HG02943 (cell line): ENCODE measurements at regions not wholly inside any gene's neighbourhood (a gene's known extent, or its start where the extent isn't known, plus 50 kb on each side); places are given as distances from the start of the nearest gene placed in this dataset.
"Not testable (repeated sequence)": the region's sequence is repeated elsewhere in the genome, so short reads cannot be mapped to it uniquely, and the experiment has no call there.

Source experiments
- ATAC-seq: cut with Tn5 transposase; IDR thresholded peaks from one replicate; pipeline ENCODE4 v1.9.1; 2021; ENCODE audit warnings: mild to moderate bottlenecking, low read depth, moderate library complexity; ENCODE audit not compliant: unreplicated experiment

DNA sequence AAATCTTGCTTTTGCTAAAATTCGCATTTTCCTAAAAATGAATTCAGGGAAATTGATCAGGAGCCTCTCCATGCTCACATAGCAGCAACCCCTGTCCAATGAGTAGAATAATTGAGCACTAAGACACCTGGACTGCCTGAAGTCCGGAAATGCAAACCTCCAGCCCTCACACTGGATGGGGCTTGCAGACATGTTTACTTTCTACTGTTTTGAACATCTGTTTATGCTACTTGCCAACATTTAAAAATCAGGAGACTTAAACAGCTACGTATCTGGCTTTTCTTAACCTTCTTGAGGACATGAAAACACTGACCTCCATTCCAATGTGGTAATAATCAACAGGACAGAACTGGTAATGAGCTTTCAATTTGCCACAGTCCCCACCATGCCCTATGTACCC, 184.4 kb downstream of the SHOX2 start:
- ATAC-seq: no peak

GRCh38 chr3:157920822-157921700, 185.2 kb downstream of the SHOX2 start:
- no peak for ATAC-seq

GRCh38 chr3:157919319-157919887, 186.8 kb downstream of the SHOX2 start:
- ATAC-seq: no peak

DNA sequence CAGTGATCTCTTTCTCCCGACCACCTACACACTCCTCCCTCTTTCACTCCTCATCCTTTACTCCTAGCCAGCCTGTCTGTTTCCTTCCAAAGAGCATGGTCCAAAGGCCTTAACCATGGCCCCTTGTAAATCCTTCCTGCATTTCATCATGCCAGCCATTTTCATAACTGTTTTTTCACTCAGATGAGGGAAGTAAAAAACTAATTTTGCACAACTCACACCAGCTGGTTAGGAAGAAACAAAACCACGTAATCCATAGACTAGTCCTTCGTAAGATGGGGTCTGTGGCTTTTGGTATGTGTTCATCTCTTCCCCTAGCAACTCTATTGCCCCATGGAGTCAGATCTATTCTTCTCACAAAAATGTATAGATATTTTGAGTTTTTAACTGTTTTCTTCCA, 187.8 kb downstream of the SHOX2 start:
- no peak for ATAC-seq

DNA sequence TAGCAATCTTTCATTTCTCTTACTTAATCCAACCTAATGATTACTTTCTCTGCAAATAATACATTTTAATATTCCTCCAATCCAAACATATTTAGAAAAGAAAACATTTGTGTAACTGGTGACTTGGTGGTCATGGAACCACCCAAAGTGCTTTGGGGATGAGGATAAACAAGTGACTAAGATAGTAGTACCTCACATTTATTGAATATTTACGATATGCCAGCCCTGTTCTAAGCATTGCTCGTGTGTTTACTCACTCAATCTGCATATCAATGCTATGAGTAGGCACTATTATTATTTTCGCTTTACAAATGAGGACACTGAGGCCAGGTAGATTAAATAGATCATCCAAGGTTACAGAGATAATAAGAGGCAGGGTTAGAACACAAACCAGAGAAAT, 189.5 kb downstream of the SHOX2 start:
- ATAC-seq: no peak

- ATAC-seq: no peak
Measured at GRCh38 chr3:157914882-157915281, 191.3 kb downstream of the SHOX2 start.

DNA sequence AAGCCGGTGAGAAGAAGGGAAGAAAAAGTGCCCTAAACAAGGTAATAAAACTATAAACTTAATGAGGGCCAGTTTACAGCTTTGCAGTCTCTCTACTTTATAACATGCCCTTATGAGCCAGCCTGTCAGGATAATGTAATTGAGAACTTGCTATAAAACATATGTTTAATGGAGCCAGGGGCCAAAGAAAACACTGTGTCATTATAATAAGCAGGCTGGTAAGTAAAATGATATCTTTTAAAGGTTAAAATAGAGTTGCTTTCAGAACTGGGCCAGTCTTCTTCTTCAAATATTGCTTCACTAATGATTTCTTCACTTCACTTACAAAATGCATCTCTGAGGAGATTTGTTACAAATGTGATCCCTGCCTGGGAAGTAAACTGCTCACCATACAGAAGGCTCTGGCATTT, 192.5 kb downstream of the SHOX2 start:
- ATAC-seq: no peak

DNA sequence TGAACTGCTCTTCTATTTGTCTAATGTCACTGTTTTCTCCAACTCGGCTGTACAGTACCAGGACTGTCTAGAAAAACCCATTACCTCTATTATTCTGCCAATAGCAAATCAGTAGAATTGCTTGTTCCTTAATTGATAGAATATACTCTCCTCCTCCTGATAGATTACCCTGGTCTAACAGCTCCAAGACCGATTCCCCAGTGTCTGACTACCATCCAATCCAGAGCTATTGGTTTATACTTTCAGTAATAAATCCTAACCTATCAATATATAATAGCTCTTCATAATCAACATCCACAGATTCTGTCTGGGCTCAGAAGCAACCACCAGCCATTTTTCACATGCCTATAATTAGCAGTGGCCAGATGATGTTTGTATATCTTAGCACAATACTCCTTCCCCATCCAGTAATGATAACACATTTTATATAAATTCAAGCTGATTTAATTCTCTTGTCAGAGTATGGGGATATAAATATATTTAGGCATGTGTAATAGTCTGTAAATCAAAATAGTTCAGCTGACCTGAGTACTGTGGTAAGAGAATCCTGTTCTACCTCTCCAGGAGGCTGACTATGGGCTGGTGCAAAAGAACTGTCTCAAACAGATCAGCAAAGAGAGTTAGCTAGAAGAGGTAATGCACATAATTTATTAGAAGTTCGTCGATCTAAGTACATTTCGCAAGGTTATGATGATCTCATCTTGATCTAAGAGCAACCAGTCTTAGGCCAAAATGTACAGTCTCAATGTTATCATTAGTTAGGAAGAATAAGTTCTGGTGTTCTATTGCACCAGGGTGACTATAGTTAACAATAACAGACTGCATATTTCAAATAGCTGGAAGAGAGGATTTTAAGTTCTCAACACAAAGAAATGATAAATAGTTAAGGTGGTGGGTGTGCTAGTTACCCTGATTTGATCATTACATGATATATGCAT, 193.4 kb downstream of the SHOX2 start:
- no peak for ATAC-seq

GRCh38 chr3:157906627-157907026, 199.6 kb downstream of the SHOX2 start:
- ATAC-seq: no peak

DNA sequence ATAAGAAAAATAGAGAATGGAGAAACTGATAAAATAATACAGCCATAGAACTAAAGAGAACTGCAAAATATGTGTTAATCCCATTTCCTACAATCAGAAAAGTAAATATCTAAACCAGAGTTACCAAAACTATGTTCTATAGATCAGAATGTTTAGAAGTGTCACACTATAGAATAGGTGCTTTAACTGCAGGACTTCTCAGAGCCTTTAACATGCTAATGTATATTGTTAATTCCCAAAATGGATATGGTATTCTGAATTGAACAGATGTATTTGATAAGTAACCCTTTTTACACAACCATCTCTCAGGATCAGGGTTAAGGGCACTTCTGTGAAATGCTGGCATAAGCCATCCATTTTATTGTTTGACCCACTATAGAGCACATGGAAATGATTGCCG, 200.3 kb downstream of the SHOX2 start:
- no peak for ATAC-seq

GRCh38 chr3:157902680-157903079, 203.5 kb downstream of the SHOX2 start:
- ATAC-seq: not testable (repeated sequence)

GRCh38 chr3:157888040-157888439, 218.2 kb downstream of the SHOX2 start:
- no peak for ATAC-seq

- ATAC-seq: no peak
Measured at GRCh38 chr3:157876556-157876955, 229.7 kb downstream of the SHOX2 start.

DNA sequence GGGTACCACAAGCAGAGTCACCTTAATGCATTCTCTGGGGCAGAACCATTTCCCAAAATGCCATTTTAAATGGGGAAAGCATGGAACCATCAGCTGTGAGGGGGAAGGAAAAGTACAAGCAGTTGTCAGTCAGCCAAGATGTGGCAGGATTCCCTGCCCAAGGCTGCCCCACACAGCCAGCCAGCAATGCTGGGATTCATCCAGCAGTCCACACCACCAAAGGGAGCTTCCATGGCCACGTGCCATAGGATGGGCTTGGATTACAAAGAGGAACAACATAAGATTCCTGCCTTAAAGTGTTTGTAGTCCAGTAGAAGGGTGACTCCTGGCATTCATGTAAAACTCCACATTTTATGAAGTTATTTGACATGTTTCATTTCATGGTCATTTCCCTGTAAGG, 233.3 kb downstream of the SHOX2 start:
- ATAC-seq: no peak

DNA sequence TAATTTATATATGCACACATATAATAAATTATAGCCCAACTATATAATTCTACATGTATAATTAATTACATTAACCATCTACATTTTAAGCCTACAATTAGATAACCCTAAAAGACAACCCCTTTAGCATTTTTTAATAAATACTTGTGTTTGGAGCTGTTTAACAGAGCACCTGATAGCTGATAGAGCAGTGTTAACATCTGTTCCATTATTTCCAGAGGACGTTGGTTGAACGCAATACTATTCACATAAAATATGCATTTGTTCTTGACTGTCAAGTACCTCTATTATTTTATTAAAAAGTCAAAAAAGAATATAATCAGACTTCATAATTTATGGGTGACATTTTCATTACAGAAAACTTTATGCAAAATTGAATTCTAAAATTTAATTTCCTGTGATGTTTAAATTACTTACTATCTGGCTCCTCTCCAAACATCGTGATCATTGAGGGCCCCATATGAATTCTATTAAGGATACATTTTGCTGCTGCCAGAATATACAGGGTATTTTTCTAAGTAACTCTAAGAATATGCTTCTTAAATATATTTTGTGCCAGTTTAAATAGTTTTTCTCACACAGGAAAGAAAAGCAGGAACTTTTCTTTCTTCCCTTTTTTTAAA, 234.3 kb downstream of the SHOX2 start:
- no peak for ATAC-seq

DNA sequence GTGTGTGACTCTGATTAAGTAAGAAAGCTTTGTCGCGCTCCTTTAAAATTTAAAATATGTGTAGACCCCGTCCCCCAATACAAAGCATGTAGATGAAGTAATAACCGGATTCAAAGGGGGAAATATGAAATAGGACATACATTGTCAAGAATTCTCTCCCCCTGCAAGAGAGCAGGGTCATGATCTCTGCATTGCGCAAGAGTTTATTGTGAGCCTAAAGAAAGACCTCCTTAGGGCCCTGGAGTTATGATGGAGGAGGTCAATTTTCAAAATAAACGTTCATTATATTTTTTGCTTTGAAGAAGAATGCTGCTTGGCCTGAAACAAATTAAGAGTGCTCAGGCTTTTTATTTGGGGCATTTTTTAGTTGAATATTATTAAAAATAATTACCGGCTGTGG, 235.0 kb downstream of the SHOX2 start:
- no peak for ATAC-seq

DNA sequence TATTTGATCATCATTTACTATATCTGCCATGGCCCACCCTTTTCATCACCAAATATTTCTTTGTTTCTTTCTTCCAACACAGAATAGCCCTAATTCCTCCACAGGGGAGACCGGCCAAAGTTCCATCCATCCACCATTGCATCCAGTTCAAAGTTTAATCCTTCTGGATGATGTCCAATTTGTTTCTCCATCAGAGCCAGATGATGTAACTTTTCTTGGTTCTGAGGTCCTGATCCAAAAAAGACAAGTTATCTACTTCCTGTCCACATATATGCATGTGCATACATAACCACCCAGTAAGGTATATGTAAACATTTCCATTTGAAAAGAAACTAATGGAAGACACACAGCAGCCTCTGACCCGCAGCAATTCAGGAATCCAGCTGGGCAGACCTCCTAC, 237.3 kb downstream of the SHOX2 start:
- no peak for ATAC-seq

GRCh38 chr3:157868196-157868595, 238.0 kb downstream of the SHOX2 start:
- ATAC-seq: no peak

- peak; percentile 84 for ATAC-seq
Measured at GRCh38 chr3:157865352-157866000, 240.7 kb downstream of the SHOX2 start.

DNA sequence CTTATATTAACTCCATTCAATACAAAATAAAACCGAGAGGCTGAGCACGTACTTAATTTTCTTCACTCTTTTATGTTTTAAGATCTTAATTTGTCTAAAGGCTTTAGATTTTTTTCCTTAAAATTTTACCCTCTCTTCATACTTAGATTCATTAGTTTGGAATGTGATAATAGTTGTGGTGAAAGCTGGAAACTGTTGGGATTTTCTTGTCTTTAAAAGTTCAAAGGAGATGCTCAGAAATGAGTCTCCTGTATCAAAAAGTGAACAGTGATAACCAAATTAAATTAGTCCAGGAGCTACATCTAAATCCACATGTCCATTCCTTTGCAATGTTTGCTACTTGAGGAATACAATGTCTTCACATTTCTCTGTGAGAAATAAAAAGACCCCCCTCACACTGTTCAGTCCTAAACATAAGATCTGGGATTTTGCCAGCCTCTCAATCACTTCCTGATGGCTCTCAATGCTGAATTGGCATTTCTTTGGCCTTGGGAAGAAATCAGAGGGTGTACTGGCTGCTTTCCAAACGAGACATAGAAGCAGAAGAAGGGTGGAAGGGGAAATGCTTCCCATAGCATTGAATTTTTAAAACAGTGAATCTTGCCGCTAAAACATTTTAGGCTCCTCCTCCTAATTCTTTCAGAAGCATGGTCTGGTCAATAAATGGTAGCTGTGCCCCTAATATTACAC, 245.0 kb downstream of the SHOX2 start:
- no peak for ATAC-seq
